Ovary (tissue), 3 donors: ENCODE measurements at regions not wholly inside any gene's neighbourhood (a gene's known extent, or its start where the extent isn't known, plus 50 kb on each side); places are given as distances from the start of the nearest gene placed in this dataset.

ENCODE experiments used
- EP300 ChIP-seq: sonication (generic); formaldehyde crosslinking; IDR thresholded peaks from one replicate; pipeline ENCODE4 v1.6.1; 2017; ENCODE audit warnings: antibody characterized with exemption
- POLR2A ChIP-seq: fragments of 450-650 bp; IDR thresholded peaks from one replicate; pipeline ENCODE4 v1.6.1; 2017; ENCODE audit warnings: antibody characterized with exemption, mild to moderate bottlenecking, moderate library complexity
- TF ChIP-seq, protein P1 (sequence below), 3 donors: fragments of 450-650 bp in 2 of 3; fragments of 200-600 bp in 1 of 3; IDR thresholded peaks; one replicate each; pipeline versions ENCODE4 v1.5.1 to v1.8.0; 2016 to 2022; ENCODE audit warnings: antibody characterized with exemption in 3 of 3, mild to moderate bottlenecking in 1 of 3
- donor health status: DM: no; HTN: no; CAD: no.

DNA sequence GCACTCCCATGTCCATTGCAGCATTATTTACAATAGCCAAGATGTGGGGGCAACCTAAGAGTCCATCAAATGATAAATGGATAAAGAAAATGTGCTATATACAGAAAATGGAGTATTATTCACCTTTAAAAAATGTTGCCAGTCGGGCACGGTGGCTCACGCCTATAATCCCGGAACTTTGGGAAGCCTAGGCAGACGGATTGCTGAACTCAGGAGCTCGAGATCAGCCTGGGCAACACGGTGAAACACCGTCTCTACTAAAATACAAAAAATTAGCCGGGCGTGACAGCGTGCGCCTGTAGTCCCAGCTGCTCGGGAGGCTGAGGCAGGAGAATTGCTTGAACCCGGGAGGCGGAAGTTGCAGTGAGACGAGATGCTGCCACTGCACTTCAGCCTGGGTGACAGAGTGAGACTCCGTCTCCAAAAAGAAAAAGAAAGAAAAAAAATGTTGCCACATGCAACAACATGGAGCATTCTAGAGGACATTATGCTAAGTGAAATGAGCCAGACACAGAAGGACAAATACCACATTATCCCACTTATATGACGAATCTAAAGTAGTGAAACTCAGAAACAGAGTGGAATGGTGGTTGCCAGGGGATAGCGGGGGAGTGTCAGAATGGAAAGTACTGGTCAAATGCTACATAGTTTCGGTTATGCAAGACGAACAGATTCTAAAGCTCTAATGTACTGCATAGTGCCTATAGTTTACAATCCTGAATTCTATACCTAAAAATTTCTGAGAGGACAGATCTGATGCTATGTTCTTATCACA lies 1385.6 kb upstream of the TMEFF2 start:
- no peak for TF ChIP-seq POLR2A
- TF ChIP-seq, protein P1, sequence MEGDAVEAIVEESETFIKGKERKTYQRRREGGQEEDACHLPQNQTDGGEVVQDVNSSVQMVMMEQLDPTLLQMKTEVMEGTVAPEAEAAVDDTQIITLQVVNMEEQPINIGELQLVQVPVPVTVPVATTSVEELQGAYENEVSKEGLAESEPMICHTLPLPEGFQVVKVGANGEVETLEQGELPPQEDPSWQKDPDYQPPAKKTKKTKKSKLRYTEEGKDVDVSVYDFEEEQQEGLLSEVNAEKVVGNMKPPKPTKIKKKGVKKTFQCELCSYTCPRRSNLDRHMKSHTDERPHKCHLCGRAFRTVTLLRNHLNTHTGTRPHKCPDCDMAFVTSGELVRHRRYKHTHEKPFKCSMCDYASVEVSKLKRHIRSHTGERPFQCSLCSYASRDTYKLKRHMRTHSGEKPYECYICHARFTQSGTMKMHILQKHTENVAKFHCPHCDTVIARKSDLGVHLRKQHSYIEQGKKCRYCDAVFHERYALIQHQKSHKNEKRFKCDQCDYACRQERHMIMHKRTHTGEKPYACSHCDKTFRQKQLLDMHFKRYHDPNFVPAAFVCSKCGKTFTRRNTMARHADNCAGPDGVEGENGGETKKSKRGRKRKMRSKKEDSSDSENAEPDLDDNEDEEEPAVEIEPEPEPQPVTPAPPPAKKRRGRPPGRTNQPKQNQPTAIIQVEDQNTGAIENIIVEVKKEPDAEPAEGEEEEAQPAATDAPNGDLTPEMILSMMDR (IDR thresholded peaks at IDR 0.05) = no peak
- TF ChIP-seq EP300 = no peak
